ENCODE measurements at regions not wholly inside any gene's neighbourhood (a gene's known extent, or its start where the extent isn't known, plus 50 kb on each side); places are given as distances from the start of the nearest gene placed in this dataset.

- TF ChIP-seq CTCF (IDR thresholded peaks at IDR 0.05; ENCODE audit: low read length) (no peak), EZH2 (IDR thresholded peaks at IDR 0.05; ENCODE audit: borderline replicate concordance, low read length) (no peak)
These were observed 410.0 kb upstream of the PTCHD4 start for GRCh38 chr6:48520951-48521350.

Measured in OCI-LY1 (cell line).